ENCODE measurements at regions not wholly inside any gene's neighbourhood (a gene's known extent, or its start where the extent isn't known, plus 50 kb on each side); places are given as distances from the start of the nearest gene placed in this dataset.

- DNase-seq (ENCODE audit: low spot score) = no peak
Observed at GRCh38 chr1:112264010-112264409, 132.0 kb upstream of the CTTNBP2NL start.

GRCh38 chr1:112264553-112264952 is 131.5 kb upstream of the CTTNBP2NL start:
- DNase-seq (ENCODE audit: low spot score) = no peak

GRCh38 chr1:112265931-112266330 is 130.1 kb upstream of the CTTNBP2NL start:
- DNase-seq (ENCODE audit: low spot score) = no peak

- no peak for DNase-seq (ENCODE audit: low spot score)
Observed at GRCh38 chr1:112267206-112267605, 128.8 kb upstream of the CTTNBP2NL start.

GRCh38 chr1:112267929-112268328 is 128.1 kb upstream of the CTTNBP2NL start:
- DNase-seq (ENCODE audit: low spot score) = no peak

- DNase-seq (ENCODE audit: low spot score) = no peak
Observed at GRCh38 chr1:112268408-112268807, 127.6 kb upstream of the CTTNBP2NL start.

GRCh38 chr1:112271270-112271669 is 124.7 kb upstream of the CTTNBP2NL start:
- no peak for DNase-seq (ENCODE audit: low spot score)

- DNase-seq (ENCODE audit: low spot score) = no peak
Observed at GRCh38 chr1:112272101-112272772, 123.8 kb upstream of the CTTNBP2NL start.

GRCh38 chr1:112284796-112285195 is 111.2 kb upstream of the CTTNBP2NL start:
- DNase-seq (ENCODE audit: low spot score) = no peak

GRCh38 chr1:112285316-112285715 is 110.7 kb upstream of the CTTNBP2NL start:
- DNase-seq (ENCODE audit: low spot score) = no peak

- no peak for DNase-seq (ENCODE audit: low spot score)
Observed at GRCh38 chr1:112285746-112286145, 110.3 kb upstream of the CTTNBP2NL start.

GRCh38 chr1:112296908-112297307 is 99.1 kb upstream of the CTTNBP2NL start:
- DNase-seq (ENCODE audit: low spot score) = no peak

GRCh38 chr1:112297536-112297935 is 98.5 kb upstream of the CTTNBP2NL start:
- no peak for DNase-seq (ENCODE audit: low spot score)

- peak; percentile 41 for DNase-seq (ENCODE audit: low spot score)
Observed at GRCh38 chr1:112298558-112298957, 97.5 kb upstream of the CTTNBP2NL start.

- no peak for DNase-seq (ENCODE audit: low spot score)
Observed at GRCh38 chr1:112304126-112304525, 91.9 kb upstream of the CTTNBP2NL start.

GRCh38 chr1:112304612-112305011 is 91.4 kb upstream of the CTTNBP2NL start:
- no peak for DNase-seq (ENCODE audit: low spot score)

GRCh38 chr1:112307930-112308591 is 88.0 kb upstream of the CTTNBP2NL start:
- no peak for DNase-seq (ENCODE audit: low spot score)

- DNase-seq (ENCODE audit: low spot score) = no peak
Observed at GRCh38 chr1:112308716-112309115, 87.3 kb upstream of the CTTNBP2NL start.

- no peak for DNase-seq (ENCODE audit: low spot score)
Observed at GRCh38 chr1:112309499-112309898, 86.5 kb upstream of the CTTNBP2NL start.

GRCh38 chr1:112312315-112312714 is 83.7 kb upstream of the CTTNBP2NL start:
- no peak for DNase-seq (ENCODE audit: low spot score)

- DNase-seq (ENCODE audit: low spot score) = no peak
Observed at GRCh38 chr1:112312879-112313278, 83.1 kb upstream of the CTTNBP2NL start.

GRCh38 chr1:112316254-112316913 is 79.6 kb upstream of the CTTNBP2NL start:
- DNase-seq (ENCODE audit: low spot score) = no peak

GRCh38 chr1:112317140-112317539 is 78.9 kb upstream of the CTTNBP2NL start:
- no peak for DNase-seq (ENCODE audit: low spot score)

Measured in SW480 (cell line).